MCF 10A (cell line): ENCODE measurements at regions not wholly inside any gene's neighbourhood (a gene's known extent, or its start where the extent isn't known, plus 50 kb on each side); places are given as distances from the start of the nearest gene placed in this dataset.
"Not testable (repeated sequence)": the region's sequence is repeated elsewhere in the genome, so short reads cannot be mapped to it uniquely, and the experiment has no call there.

Experiments
- BruUV-seq: library from RNA; stranded (reverse); fragments of 400-500 nt; replicated peaks from 2 replicates; lab custom pipeline; 2021; lab: Mats Ljungman, UMichigan
- CTCF ChIA-PET: fragments of 300-600 bp; sonication (Branson Sonifier 250); formaldehyde crosslinking; extraction: SDS; loops from one replicate; lab custom pipeline; 2021; ENCODE audit warnings: antibody characterized with exemption, inconsistent platforms; lab: Yijun Ruan, JAX
- POLR2A ChIA-PET: fragments of 300-600, 350-650 bp; sonication (Branson Sonifier 250); formaldehyde crosslinking; extraction: SDS; loops from one replicate; lab custom pipeline; 2020; ENCODE audit warnings: antibody characterized with exemption, inconsistent platforms; lab: Yijun Ruan, JAX
- DNase-seq: peaks from one replicate; pipeline ENCODE4 v3.0.0-alpha.2; 2018; ENCODE audit not compliant: unreplicated experiment
- H3K27ac Mint-ChIP-seq: one replicate; pipeline ENCODE4 v1.8.0; 2022; ENCODE audit warnings: mild to moderate bottlenecking, low read depth, mixed read lengths; ENCODE audit not compliant: unreplicated experiment
- H3K27me3 Mint-ChIP-seq: one replicate; pipeline ENCODE4 v1.8.0; 2022; ENCODE audit warnings: mixed read lengths; ENCODE audit not compliant: insufficient read depth, unreplicated experiment
- H3K36me3 Mint-ChIP-seq: one replicate; pipeline ENCODE4 v1.8.0; 2022; ENCODE audit warnings: mild to moderate bottlenecking, moderate library complexity, mixed read lengths; ENCODE audit not compliant: insufficient read depth, unreplicated experiment
- H3K4me1 Mint-ChIP-seq: one replicate; pipeline ENCODE4 v1.8.0; 2022; ENCODE audit warnings: mixed read lengths; ENCODE audit not compliant: insufficient read depth, unreplicated experiment
- H3K4me3 Mint-ChIP-seq: one replicate; pipeline ENCODE4 v1.8.0; 2022; ENCODE audit warnings: mild to moderate bottlenecking, moderate library complexity, mixed read lengths; ENCODE audit not compliant: unreplicated experiment
- H3K9me3 Mint-ChIP-seq: one replicate; pipeline ENCODE4 v1.8.0; 2022; ENCODE audit warnings: mixed read lengths; ENCODE audit not compliant: unreplicated experiment
- CTCF ChIP-seq: fragments of 200-600 bp; IDR thresholded peaks from one replicate; pipeline ENCODE4 v1.8.0; 2022; ENCODE audit warnings: antibody characterized with exemption, mild to moderate bottlenecking; ENCODE audit not compliant: unreplicated experiment
- intact Hi-C: fragments of 100-400 bp; cut with micrococcal nuclease; formaldehyde crosslinking; loops from 2 replicates; pipeline ENCODE4 v1.14.1; 2022

- DNase-seq, result no peak
- no peak overlapping the region for H3K27ac Mint-ChIP-seq
- intact Hi-C loops, result no loop called here
- H3K27me3 Mint-ChIP-seq, result no peaks in the 10 kb centered on the region
- POLR2A ChIA-PET, result interaction anchor here (0.6 kb wide), 1 partner anchor 755 kb away, joined by 3 read pairs; no protein-coding TSS in a partner anchor
- BruUV-seq, result no TSS peak
- H3K9me3 Mint-ChIP-seq, result peaks cover 16% of the 10 kb centered on the region
- TF ChIP-seq CTCF, result no peak
- no peaks in the 10 kb centered on the region for H3K36me3 Mint-ChIP-seq
- CTCF ChIA-PET, result no interaction called here
- peaks cover 13% of the 10 kb centered on the region for H3K4me1 Mint-ChIP-seq
- no peak overlapping the region for H3K4me3 Mint-ChIP-seq
Measured at GRCh38 chr12:118541071-118541470, 164.7 kb downstream of the SUDS3 start.

- Mint-ChIP-seq H3K9me3 (peaks cover 20% of the 10 kb centered on the region), H3K36me3 (no peaks in the 10 kb centered on the region), H3K4me3 (no peak overlapping the region), H3K27me3 (no peaks in the 10 kb centered on the region), H3K27ac (no peak overlapping the region), H3K4me1 (peaks cover 13% of the 10 kb centered on the region)
- TF ChIP-seq CTCF, result no peak
- DNase-seq, result no peak
- ChIA-PET CTCF (interaction anchor here (0.6 kb wide), 1 partner anchor 1037 kb away, joined by 5 read pairs; no protein-coding TSS in a partner anchor), POLR2A (no interaction called here)
- intact Hi-C loops, result no loop called here
- no TSS peak for BruUV-seq
Measured at GRCh38 chr12:118541934-118542333, 165.6 kb downstream of the SUDS3 start.

GRCh38 chr12:118543651-118544050 lies 167.3 kb downstream of the SUDS3 start:
- no peaks in the 10 kb centered on the region for H3K36me3 Mint-ChIP-seq
- no peak for DNase-seq
- no peak for TF ChIP-seq CTCF
- H3K4me1 Mint-ChIP-seq, result peaks cover 13% of the 10 kb centered on the region
- intact Hi-C loops, result no loop called here
- H3K9me3 Mint-ChIP-seq, result peaks cover 21% of the 10 kb centered on the region
- H3K27ac Mint-ChIP-seq, result no peak overlapping the region
- no peak overlapping the region for H3K4me3 Mint-ChIP-seq
- ChIA-PET POLR2A (no interaction called here), CTCF (interaction anchor here (0.6 kb wide), 2 partner anchors 69 to 1120 kb away, joined by 3 to 6 read pairs; no protein-coding TSS in a partner anchor)
- no TSS peak for BruUV-seq
- no peaks in the 10 kb centered on the region for H3K27me3 Mint-ChIP-seq

GRCh38 chr12:118544569-118544968 lies 168.2 kb downstream of the SUDS3 start:
- no TSS peak for BruUV-seq
- no peak overlapping the region for H3K4me3 Mint-ChIP-seq
- peaks cover 15% of the 10 kb centered on the region for H3K9me3 Mint-ChIP-seq
- no peak for TF ChIP-seq CTCF
- ChIA-PET POLR2A (interaction anchor here (0.8 kb wide), 1 partner anchor 168 kb away, joined by 3 read pairs; the partner anchor contains the start of gene SUDS3), CTCF (interaction anchor here (0.6 to 1.7 kb wide), 2 partner anchors 8 to 39 kb away, joined by 3 read pairs; no protein-coding TSS in a partner anchor)
- no peaks in the 10 kb centered on the region for H3K27me3 Mint-ChIP-seq
- H3K27ac Mint-ChIP-seq, result peak overlapping the region; percentile 37
- DNase-seq, result peak; percentile 89
- intact Hi-C loops, result no loop called here
- H3K36me3 Mint-ChIP-seq, result no peaks in the 10 kb centered on the region
- peaks cover 13% of the 10 kb centered on the region for H3K4me1 Mint-ChIP-seq

GRCh38 chr12:118547606-118548005 lies 171.3 kb downstream of the SUDS3 start:
- Mint-ChIP-seq H3K9me3 (peaks cover 15% of the 10 kb centered on the region), H3K4me1 (peaks cover 13% of the 10 kb centered on the region)
- intact Hi-C loops, H3K27me3 Mint-ChIP-seq, H3K4me3 Mint-ChIP-seq, DNase-seq, H3K36me3 Mint-ChIP-seq, POLR2A ChIA-PET, BruUV-seq, H3K27ac Mint-ChIP-seq: not testable (repeated sequence)
- CTCF ChIA-PET, result interaction anchor here (0.6 kb wide), 1 partner anchor 287 kb away, joined by 3 read pairs; no protein-coding TSS in a partner anchor
